ENCODE measurements at regions not wholly inside any gene's neighbourhood (a gene's known extent, or its start where the extent isn't known, plus 50 kb on each side); places are given as distances from the start of the nearest gene placed in this dataset.
"Not testable (repeated sequence)": the region's sequence is repeated elsewhere in the genome, so short reads cannot be mapped to it uniquely, and the experiment has no call there.

DNA sequence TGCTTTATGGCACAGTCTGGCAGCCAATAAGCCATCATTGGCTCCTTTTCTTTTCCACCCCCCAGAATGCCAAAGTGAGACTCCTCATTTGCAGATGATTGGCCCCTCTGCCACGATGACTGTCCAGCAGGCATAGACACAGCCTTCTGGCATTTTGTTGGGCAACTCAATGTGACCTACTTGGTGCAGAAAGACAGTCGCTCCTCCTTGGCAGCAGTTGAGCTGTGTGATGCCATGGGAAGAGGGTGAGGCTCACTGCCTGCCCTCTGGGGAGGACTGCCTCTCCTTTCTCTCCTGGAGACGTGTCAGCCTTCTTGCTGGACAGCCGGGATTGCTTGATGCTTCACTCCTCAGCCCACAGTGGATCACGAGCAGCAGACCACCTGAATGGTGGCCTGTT lies 264.9 kb downstream of the C12orf75 start:
- no peak for DNase-seq

DNA sequence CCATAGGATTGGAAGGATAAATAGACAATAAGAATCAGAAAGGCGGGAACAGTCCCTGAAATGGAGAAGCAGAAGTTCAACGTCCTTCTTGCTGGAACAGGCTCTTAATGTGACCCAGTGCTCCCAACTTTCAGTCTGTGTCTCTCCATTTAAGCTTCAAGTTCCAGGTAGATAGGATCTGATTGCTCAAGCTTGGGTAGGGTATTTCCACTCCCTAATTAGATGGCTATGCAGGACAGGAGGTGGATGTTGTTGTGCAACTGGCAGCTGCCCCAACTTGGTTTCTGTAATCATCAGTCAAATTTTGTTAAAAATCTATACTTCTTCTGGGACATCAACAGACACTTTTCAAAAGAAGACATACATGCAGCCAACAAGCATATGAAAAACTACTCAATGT lies 266.2 kb downstream of the C12orf75 start:
- no peak for DNase-seq

DNA sequence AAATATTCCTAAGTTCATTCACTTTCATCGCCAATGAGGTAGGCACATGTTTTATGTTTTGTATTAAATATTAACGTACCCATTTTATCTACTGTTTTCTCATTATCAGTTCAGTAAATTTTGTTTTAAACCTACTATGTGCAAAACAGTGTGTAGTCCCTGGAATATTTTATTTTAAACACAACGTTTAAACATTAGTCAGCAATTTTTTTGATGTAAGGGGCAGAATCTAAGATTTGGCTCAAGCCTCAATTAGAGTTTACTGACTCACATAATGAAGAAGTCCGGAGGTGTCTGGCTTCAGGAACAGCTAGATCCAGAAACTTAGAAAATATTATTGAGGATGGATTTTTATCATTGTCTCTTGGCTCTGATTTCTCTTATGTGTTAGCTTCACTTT lies 267.5 kb downstream of the C12orf75 start:
- DNase-seq = no peak

DNA sequence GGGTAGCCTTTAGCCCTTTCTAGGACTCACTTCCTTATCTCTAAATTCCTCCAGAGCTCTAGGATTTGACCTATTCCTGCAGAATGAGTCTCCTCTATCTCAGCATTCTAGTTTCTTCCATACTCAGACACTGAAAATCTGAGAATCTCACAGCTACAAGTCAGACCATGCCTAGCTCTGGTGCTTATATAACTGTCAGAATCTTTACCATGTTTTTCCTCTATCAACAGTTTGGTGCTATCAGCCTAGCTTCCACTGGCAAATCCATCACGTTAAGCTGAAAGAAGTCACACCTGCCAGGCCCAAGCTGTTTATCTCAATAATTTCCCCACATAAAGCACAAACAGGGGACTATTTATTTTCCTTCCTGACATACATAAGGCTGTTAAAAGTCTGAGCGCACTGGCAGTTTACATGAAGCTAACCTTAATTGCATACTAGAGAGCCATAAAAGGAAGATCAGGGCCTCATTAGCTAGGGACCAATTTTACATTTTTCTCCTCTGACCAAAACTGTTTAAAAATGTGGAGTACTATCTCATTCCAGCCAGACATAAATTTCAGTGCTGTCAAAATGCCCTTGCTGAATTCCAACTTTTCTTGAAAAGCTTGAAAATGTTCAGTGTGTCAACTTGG lies 270.5 kb downstream of the C12orf75 start:
- DNase-seq = no peak

DNA sequence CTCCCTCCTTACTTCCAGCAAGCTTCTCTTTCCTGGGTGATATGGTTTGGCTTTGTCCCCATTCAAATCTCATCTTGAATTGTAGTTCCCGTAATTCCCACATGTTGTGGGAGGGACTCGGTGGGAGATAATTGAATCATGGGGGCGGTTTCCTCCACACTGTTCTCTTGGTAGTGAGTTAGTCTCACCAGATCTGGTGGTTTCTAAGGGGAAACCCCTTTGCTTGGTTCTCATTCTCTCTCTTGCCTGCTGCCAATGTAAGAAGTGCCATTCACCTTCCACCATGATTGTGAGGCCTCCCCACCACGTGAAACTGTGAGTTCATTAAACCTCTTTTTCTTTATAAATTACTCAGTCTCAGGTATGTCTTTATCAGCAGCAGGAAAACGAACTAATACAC lies 271.8 kb downstream of the C12orf75 start:
- DNase-seq = not testable (repeated sequence)

DNA sequence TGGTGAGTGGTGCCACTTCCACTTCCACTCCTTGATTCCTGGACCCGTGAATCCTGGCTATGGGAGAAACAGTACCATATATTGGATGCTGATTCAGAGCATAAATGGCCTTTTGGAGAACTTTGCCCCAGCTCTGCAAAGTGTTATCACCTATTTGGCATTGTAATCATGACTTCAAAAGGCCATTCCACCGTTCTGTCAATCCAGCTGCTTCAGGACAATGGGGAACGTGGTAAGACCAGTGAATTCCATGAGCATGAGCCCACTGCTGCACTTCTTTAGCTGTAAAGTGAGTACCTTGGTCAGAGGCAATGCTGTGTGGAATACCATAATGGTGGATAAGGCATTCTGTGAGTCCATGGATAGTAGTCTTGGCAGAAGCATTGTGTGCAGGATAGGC lies 273.8 kb downstream of the C12orf75 start:
- DNase-seq = not testable (repeated sequence)

GRCh38 chr12:105606613-105607012 lies 276.1 kb downstream of the C12orf75 start:
- not testable (repeated sequence) for DNase-seq

DNA sequence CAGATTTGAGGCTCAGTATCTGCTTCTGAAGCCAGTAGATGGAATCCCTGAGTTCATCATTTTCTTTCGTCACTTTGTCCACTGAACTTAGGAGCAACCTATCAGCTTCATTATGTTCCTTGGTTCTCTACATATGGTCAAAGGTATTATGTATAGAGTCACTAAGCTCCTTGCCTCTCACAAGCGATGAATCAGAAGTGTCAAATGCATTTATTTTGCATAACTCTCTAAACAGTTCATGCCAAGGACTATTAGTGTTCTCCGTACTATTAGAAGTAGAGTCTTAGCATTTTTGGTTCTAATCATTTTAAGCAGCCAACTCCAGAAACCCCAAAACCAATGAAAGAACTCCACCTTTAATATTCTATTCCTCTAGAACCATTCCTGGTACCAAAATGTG lies 278.5 kb downstream of the C12orf75 start:
- not testable (repeated sequence) for DNase-seq

DNA sequence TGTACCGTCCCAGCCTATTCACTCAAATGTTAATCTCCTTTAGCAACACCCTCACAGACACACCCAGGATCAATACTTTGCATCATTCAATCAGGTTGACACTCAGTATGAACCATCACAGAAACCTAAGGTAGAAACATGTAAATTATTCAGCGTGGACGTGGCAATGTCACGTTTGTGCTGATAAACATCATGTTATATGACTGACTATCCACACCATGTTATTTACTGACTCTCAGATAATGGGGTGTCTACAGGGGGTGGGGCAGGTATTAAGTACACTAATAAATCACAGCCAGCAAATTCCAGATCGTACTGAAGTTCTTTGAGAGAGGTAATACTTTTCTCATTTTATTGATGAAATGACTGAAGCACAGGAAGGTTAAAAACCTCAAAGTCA lies 280.0 kb downstream of the C12orf75 start:
- DNase-seq = no peak

DNA sequence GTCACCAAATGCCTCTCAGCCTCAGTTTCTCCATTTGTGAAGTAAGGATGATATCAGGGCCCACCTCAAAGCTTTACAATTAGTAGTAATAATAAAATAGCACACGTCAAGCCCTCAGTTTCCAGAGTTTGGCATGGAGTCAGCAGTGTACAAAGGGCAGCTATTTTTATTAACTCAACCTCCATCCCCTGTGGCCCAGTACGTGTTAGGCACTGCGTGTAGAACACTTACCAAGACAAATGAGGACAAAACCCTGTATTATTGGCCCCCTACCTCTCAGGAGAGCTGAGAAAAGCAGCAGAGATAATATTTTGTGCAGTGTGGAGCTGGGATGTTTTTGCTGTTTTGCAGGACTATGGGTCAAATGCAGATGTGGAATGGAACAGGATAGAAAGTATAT lies 280.8 kb downstream of the C12orf75 start:
- DNase-seq = no peak

DNA sequence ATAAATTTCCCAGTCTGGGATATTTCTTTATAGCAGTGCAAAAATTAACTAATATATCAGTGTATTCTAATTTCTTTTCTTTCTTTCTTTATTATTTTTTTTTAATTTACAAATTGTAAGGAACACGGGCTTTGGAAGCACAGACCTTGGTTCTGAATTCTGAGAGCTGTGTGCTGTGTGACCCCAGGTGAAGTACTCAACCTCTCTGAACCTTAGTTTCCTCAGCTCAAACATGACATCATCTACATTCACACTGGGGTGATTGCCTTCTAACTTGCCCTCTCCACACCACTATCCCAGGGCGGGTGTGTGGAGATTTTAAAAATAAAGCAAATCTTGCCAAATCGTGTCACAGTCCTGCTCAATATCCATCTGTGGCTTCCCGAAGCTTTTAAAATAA lies 282.8 kb downstream of the C12orf75 start:
- no peak for DNase-seq

GRCh38 chr12:105613887-105614286 lies 283.4 kb downstream of the C12orf75 start:
- DNase-seq = no peak

- no peak for DNase-seq
Measured at GRCh38 chr12:105616971-105617540, 286.6 kb downstream of the C12orf75 start.

- DNase-seq = no peak
Measured at GRCh38 chr12:105622220-105622619, 291.7 kb downstream of the C12orf75 start.

DNA sequence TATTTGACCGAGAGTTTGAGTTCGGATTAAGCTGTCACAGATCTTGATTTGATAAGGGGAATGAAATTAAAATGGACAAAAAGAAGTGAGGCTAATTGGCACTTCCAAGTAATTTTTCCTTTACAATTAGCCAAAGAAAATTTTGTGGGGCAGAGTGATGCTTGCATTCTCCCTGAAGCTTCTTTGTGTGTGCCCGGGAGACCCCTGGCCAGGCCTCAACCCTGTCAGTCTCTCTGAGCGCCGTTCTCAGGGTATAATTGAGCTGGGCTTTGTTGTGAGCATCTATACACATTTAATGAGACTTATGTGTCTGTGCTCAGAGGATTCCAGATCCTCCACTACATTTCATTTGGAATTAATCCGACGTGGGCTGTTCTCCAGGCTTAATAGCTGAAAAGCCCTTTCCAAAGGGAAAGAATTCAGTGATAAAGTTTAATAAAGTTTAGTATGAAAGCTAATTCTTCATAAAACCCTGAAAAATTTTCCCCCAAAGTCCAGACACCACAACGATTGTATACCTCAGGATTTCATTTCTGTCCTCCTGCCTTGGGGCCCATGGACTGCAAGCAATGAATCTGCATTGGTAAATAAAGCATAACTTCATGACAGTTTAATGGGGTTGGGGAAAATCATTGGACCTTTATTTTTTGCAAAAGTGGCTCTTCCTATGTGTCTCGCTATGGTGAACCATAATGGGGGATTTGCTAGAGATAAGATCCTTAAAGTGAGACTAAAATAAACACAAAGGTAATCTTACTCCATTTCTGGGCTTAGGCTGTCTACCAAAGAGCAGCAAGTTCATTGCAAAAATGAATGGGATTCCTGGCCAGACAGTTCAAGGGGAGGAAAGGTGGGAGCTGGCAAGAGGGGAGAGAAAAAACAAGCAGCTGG lies 292.6 kb downstream of the C12orf75 start:
- no peak for DNase-seq

- no peak for DNase-seq
Measured at GRCh38 chr12:105626653-105627052, 296.2 kb downstream of the C12orf75 start.

GRCh38 chr12:105637470-105637869 lies 307.0 kb downstream of the C12orf75 start:
- DNase-seq = no peak

GRCh38 chr12:105640761-105641160 lies 310.3 kb downstream of the C12orf75 start:
- DNase-seq = no peak

- no peak for DNase-seq
Measured at GRCh38 chr12:105641749-105642148, 311.3 kb downstream of the C12orf75 start.

- no peak for DNase-seq
Measured at GRCh38 chr12:105644770-105645169, 314.3 kb downstream of the C12orf75 start.

DNA sequence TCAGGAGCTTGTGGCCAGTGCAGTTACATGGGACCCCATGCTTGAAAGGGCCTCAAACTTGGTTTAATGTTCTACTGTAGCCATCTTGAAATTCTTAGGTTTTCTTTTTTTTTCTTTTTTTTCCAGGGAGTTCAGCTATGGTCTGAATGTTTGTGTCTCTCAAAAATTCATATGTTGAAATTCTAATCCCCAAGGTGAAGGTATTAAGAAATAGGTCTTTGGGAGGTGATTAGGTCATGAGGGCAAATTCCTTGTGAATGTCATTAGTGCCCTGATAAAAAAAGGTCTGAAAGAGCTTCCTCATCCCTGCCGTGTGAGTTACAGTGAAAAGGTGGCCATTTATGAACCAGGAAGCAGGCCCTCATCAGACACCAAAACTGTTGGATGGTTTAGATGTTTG lies 324.1 kb downstream of the C12orf75 start:
- no peak for DNase-seq

DNA sequence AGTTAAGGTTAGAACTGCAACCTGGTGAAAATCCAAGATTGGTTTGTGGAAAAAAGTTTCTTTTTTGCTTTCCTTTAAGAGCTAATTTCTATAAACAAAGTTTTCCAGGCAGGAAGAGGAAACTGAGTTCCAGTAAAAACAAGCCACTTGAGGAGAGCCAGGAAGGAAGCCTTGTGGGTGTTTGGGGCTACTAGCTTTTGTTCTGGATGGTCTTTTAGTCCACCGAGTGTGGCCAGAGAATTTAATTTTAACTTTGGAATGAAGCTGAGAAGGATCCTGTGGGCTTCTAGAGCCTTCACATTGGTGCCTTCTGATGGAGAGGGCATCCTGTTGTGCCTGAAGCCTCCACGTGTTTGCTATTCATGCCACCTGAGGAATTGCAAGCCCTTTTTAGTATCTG lies 327.9 kb downstream of the C12orf75 start:
- no peak for DNase-seq

GRCh38 chr12:105659355-105660075 lies 329.0 kb downstream of the C12orf75 start:
- no peak for DNase-seq
